GM19452 (cell line): ENCODE measurements at regions not wholly inside any gene's neighbourhood (a gene's known extent, or its start where the extent isn't known, plus 50 kb on each side); places are given as distances from the start of the nearest gene placed in this dataset.
"Not testable (repeated sequence)": the region's sequence is repeated elsewhere in the genome, so short reads cannot be mapped to it uniquely, and the experiment has no call there.

Source experiments
- ATAC-seq: cut with Tn5 transposase; IDR thresholded peaks from one replicate; pipeline ENCODE4 v1.9.1; 2021; ENCODE audit not compliant: unreplicated experiment

DNA sequence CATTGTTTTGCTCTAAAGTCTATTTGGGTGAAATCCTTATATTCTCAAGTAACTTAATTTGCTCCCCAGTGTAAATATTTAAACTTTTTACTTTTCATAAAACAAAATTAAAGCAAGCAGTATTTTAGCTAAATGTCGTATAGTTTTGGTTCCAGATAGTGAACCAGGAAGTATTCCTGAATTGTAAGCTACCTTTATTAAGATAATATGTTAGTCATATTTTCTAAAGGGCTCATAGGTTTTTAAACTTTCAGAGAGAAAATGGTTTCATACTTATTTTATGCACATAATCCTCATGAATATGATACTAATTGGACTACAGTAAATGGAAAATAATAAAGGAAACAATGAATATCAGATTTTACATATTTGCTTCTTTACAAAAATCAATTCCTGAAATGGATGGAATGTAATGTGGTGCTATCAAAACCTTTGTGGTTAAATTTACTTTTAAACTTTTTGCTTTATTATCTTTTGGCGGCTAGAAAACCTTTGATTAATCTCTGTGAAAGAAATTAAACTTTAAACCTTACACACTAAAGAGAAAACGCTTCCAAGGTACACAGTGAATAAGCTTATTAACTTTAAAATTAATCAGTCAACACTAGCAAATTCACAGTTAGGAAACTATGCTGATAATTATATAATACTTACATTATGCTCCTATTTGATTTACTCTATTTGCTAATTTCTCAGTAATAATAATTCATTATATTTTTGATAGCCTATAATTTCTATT is 76.6 kb upstream of the RHOBTB1 start:
- no peak for ATAC-seq

DNA sequence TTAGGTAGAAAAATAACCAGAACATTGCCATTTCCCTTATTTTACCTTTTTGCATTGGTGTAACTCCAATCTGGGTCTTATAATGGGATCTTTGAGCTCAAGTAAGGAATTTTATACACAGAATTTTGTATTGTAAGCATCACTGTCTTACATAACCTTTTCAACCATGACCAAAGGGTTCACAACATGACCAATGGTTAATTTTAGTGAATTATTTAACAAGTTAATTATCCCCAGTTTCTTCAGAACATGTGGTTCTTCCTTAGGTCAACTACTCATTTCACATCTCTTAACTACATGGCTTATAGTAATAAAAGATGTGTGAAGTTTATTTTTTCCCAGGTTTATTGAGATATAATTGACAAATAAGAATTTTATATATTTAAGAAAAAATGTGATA is 74.2 kb upstream of the RHOBTB1 start:
- ATAC-seq, result no peak

DNA sequence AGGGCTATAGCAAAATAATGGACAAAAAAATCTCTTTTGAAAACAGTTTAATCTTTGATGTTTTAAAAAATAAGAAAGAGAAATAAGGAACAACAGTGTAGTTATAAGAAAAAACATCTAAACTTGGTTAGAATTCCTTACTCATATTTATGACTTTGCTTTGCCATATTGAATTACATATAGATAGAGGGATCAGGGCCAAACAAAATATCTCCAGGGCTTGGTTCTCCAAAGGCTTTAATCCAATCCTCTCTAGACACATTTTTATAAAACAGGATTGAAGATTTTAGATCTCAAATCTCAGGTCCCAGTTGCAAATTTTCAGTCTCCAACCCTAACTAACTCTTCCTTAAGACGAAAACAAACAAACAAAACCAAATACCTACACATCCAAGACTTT is 72.6 kb upstream of the RHOBTB1 start:
- ATAC-seq, result no peak

DNA sequence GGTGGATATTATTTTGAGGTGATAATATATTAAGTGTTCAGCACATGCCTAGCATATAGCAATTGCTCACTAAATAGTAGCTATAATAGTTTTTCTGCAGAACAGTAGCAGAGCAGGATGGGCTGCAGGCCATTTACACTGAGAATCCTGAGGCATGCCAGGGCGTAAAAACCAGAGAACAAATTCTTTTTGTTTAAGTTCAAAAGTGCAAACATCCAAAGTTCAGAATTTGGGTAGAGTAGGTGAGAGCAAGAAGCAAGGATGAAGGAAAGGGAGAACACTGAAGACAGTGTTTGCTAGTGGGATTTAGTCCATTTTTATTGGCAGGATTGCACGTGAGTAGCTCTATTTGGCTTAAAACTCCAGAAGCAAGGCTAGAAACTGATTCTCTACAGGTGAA is 72.0 kb upstream of the RHOBTB1 start:
- ATAC-seq, result no peak

DNA sequence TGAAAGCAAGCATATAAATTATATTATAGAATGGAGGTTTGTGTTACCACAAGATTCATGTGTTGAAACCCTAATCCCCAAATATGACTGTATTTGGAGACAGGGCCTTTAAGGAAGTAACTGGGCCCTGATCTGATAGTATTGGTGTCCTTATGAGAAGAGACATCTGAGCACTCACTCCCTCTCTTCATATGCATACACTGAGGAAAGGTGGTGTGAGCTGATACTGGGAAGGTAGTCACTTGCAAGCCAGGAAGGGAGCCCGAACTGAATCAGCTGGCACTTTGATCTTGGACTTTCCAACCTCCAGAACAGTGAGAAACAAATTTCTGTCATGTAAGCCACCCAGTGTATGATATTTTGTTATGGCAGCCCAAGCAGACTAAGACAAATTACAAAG is 66.9 kb upstream of the RHOBTB1 start:
- no peak for ATAC-seq

DNA sequence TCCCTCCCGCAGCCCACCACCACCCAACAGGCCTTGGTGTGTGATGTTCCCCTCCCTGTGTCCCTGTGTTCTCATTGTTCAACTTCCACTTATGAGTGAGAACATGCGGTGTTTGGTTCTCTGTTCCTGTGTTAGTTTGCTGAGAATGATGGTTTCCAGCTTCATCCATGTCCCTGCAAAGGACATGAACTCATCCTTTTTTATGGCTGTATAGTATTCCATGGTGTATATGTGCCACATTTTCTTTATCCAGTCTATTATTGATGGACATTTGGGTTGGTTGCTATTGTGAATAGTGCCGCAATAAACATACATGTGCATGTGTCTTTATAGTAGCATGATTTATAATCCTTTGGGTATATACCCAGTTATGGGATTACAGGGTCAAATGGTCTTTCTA is 59.1 kb upstream of the RHOBTB1 start:
- not testable (repeated sequence) for ATAC-seq

DNA sequence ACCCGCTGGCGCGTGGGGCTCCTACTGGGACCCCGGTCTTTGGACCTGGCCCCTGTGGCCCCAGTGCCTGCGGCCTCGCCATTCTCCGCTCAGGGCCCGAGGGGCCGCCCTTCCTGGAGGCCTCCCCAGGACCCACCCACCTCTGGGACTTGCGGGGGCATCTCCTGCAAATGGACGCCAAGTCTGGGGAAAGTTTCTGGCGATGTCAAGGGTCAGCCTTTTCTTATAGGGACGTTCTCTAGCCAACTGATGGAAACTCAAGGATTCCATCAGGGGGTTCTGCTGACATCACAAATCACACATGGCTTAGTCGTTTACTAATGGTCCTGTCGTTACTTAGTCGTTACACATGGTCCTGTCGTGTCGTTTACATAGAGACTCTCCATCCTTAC is 57.7 kb upstream of the RHOBTB1 start:
- ATAC-seq, result no peak

DNA sequence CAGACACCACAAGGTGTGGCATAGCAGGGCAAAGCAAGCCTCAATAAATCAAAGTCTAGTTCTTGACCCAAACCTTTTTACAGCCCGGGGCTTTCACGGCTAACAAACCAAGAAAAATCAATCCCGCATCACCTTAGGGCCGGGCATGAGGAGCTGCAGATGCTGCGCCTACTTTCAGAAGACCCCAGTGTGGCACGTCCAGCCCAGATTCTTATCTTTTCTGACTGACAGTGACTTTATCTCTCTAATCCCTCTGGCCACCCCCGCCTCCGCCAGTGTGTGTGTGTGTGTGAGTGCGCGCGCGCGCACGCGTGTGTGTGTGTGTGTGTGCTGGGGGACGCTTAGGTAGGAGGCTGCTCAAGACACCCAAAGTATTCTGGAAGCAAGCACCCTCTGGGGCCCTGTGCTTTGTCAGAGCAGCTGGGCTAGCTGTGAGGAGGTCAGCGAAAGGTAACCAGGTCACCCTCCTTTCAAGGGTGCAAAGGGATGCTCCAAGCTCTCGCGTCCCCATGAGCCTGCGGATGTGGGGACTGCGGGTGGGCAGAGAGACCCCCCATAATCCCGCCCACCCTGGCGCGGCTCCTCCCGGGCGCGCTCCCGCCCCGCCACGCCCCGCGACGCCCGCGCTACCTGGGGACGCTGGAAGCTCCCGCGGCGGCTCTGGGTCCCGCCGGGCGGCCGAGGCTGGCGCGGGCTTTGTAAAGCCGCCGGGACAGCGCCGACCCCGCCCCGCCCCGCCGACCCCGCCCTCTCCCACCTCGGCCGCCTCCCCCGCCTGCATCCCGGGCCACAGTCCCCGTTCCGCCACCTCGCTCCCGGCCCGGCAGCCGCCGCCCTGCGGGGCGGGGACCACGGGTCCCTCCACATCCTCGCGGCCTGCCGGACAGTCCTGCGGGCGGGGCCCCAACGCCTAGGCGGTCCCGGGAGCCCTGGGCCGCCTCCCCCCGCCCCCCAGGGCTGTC is 57.1 kb upstream of the RHOBTB1 start:
- ATAC-seq, result no peak

DNA sequence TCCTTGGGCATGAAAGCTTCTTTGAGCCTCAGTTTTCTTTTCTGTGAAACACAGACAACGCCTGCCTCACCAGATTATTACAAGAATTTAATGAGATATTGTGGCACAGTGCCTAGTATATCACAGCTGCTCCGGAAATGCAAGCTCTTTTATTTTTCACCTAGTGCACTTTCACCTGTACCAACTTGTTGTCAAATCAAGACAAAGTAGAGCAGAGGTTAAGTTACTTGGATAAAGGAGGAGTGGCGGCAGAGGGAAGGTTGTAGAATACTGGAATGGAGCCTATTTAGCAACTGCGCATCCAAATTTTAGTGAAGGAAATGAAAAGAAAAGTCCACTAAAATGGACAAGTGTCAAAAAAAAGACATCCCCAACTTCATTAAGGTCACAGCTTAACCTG is 54.9 kb upstream of the RHOBTB1 start:
- no peak for ATAC-seq

DNA sequence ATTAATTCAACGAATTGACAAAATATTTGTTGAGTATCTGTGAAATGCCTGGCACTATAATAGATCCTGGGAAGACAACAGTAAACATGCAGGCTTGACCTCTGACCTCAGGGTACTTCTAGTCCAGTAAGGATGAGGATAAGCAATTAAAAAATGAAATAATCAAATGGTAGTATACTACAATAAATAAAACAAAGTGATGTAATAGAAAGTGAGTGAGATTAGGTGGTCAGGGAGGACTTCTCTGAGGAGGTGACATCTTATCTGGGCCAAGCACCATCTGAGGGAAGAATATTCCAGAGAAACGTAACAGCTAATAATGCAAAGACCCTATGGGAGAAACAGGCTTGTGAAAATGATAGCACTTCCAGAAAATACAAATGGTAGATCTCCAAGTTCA is 50.1 kb upstream of the RHOBTB1 start:
- no peak for ATAC-seq
